ENCODE measurements at regions not wholly inside any gene's neighbourhood (a gene's known extent, or its start where the extent isn't known, plus 50 kb on each side); places are given as distances from the start of the nearest gene placed in this dataset.

DNA sequence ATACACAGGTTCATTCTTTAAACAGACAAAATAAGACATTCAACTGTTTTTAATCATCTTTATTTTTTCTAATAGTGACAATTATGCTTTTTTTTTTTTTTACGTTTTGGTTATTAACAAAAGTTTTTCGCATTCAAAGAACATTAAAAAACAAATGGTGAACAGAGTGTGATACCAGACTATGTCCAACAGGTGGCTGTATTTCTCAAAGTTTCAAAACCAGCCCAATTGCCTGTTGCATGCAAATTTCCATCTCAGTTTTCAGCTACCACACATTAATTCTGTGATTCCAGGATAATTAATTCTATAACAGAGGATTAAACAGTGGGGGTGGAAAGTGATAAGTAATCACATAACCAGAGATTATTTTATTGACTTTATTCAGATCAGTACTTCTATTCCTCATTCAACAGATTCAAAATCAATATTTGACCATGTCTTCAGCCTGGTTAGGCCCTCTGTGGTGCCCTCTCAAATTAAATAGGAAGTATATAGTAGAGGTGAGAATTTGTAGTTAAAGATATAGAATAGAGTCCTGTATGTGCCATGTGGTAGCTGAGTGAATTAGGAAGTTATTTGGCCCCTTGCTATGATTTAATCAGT is 122.2 kb upstream of the DCBLD2 start:
- peak; percentile 71 for TF ChIP-seq CTCF (conservative IDR thresholded peaks at IDR 0.05; ENCODE audit: low read depth, low read length)
- H3K4me3 ChIP-seq (ENCODE audit: low read depth, low read length): no peak overlapping the region
- peak; percentile 72 for DNase-seq (ENCODE audit: low read depth)

- no peak for TF ChIP-seq CTCF (conservative IDR thresholded peaks at IDR 0.05; ENCODE audit: low read depth, low read length)
- no peak for DNase-seq (ENCODE audit: low read depth)
- no peak overlapping the region for H3K4me3 ChIP-seq (ENCODE audit: low read depth, low read length)
Measured at GRCh38 chr3:99021466-99021865, 120.0 kb upstream of the DCBLD2 start.

DNA sequence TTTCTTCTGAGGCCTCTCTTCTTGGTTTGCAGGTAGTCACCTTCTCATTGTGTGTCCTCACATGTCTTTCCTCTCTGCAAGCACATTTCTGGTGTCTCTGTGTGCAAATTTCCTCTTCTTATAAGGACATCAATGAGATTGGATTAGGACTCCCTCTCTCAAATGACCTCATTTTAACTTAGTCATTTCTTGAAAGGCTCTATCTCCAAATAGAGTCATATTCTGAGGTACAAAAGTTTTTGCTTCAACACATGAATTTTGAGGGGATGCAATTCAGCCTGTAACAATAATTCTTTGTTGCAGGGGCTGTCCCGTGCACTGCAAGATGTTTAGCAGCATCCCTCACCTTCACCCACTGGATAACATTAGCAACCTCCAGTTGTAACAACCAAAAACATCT is 115.0 kb upstream of the DCBLD2 start:
- DNase-seq (ENCODE audit: low read depth): no peak
- H3K4me3 ChIP-seq (ENCODE audit: low read depth, low read length): no peak overlapping the region
- TF ChIP-seq CTCF (conservative IDR thresholded peaks at IDR 0.05; ENCODE audit: low read depth, low read length): no peak

GRCh38 chr3:99013777-99014315 is 112.4 kb upstream of the DCBLD2 start:
- no peak overlapping the region for H3K4me3 ChIP-seq (ENCODE audit: low read depth, low read length)
- TF ChIP-seq CTCF (conservative IDR thresholded peaks at IDR 0.05; ENCODE audit: low read depth, low read length): no peak
- no peak for DNase-seq (ENCODE audit: low read depth)

DNA sequence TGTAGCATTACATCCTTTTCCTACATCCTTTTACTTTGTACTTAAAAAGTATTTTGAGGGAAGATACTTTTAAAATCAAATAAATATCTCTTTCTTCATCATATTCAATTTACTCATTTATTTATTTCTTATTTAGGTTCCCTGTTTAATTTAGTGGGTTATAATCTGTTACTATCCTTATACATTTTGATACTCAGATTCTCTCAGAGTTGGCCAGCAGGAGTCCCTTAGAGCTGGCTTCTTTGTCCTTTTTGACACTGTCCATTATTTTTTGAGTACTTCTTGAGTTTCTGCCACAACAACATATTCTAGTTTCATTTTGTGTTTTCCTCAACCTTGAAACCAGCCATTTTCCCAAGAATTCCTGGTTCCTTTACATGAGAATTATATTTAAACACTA is 111.6 kb upstream of the DCBLD2 start:
- no peak for DNase-seq (ENCODE audit: low read depth)
- no peak overlapping the region for H3K4me3 ChIP-seq (ENCODE audit: low read depth, low read length)
- peak; percentile 38 for TF ChIP-seq CTCF (conservative IDR thresholded peaks at IDR 0.05; ENCODE audit: low read depth, low read length)

GRCh38 chr3:99012051-99012450 is 110.6 kb upstream of the DCBLD2 start:
- DNase-seq (ENCODE audit: low read depth): peak; percentile 46
- TF ChIP-seq CTCF (conservative IDR thresholded peaks at IDR 0.05; ENCODE audit: low read depth, low read length): no peak

DNA sequence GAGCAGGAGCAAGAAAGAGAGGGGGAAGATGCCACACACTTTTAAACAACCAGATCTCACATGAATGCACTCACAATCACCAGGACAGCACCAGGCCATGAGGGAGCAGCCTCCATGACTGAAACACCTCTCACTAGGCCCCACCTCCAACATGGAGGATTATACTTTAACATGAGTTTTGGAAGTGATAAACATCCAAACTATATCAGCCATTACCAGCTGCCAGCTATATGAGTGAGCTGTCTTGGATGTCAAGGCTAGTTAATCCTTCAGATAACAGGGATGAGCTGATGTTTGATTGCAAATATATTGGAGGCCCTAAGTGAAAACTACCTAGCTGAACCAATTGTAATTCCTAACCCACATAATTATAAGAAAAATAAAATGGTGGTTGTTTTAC is 108.4 kb upstream of the DCBLD2 start:
- TF ChIP-seq CTCF (conservative IDR thresholded peaks at IDR 0.05; ENCODE audit: low read depth, low read length): no peak
- no peak overlapping the region for H3K4me3 ChIP-seq (ENCODE audit: low read depth, low read length)
- no peak for DNase-seq (ENCODE audit: low read depth)

More at GRCh38 chr3:99012051-99012450, 110.6 kb upstream of the DCBLD2 start:
- no peak overlapping the region for H3K4me3 ChIP-seq (ENCODE audit: low read depth, low read length)

Measured in choroid plexus epithelial cell (primary cell).